ENCODE measurements at regions not wholly inside any gene's neighbourhood (a gene's known extent, or its start where the extent isn't known, plus 50 kb on each side); places are given as distances from the start of the nearest gene placed in this dataset.

DNA sequence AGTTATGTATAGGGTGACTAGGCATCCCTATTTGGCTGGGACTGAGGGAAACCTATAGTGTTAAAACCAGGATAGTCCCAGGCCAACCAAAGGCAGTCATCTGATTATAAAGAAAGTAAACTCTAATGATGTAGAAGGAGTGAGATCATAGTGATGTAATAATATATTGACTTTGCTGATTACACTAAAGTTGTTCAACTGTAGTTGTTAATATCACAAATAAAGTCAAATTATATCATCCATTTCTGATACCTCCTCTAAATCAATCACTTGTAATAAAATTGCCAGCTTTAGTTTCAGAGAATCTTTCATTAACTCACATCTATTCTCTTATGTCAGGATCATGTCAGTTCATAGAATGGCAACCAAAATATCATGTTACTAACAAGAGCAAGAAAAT is 98.6 kb downstream of the FOXB1 start:
- Histone ChIP-seq H3K4me2 (ENCODE audit: control insufficient read depth, insufficient read depth) (no peak overlapping the region), H2AFZ (ENCODE audit: control insufficient read depth, low read depth, low read length) (no peak overlapping the region), H4K20me1 (ENCODE audit: control insufficient read depth, insufficient read depth) (no peaks in the 10 kb centered on the region), H3K27ac (ENCODE audit: control insufficient read depth, insufficient read depth) (no peak overlapping the region), H3K4me3 (no peak overlapping the region), H3K9me3 (replicated peaks; ENCODE audit: control insufficient read depth, insufficient read depth, low read length) (no peaks in the 10 kb centered on the region; the same call in 2 of the 3 replicates), H3K36me3 (ENCODE audit: control insufficient read depth in 2 of 2, insufficient read depth in 2 of 2, low read length in 1 of 2) (no peaks in the 10 kb centered on the region), H3K4me1 (ENCODE audit: control insufficient read depth, insufficient read depth, low read length) (no peaks in the 10 kb centered on the region), H3K27me3 (replicated peaks in 1 of 2; ENCODE audit: control insufficient read depth in 2 of 2, insufficient read depth in 2 of 2, low read length in 1 of 2) (peaks cover 0 to 6% of the 10 kb centered on the region in 2 experiments; a peak in 1 of 4 replicates), H3K79me2 (ENCODE audit: control insufficient read depth, insufficient read depth, low read length) (no peaks in the 10 kb centered on the region), H3K9ac (ENCODE audit: control insufficient read depth, insufficient read depth, low read length) (no peak overlapping the region)
- ATAC-seq, result no peak
- RAD21 ChIA-PET (ENCODE audit: unreplicated experiment), result interaction anchor here (0.6 kb wide), 1 partner anchor 1833 kb away, joined by 3 read pairs; no protein-coding TSS in a partner anchor
- in situ Hi-C loops (cut with MboI) (no loop called here), intact Hi-C loops (cut with micrococcal nuclease; ENCODE audit: unreplicated experiment) (no loop called here)
- no peak for DNase-seq (ENCODE audit: low read depth, low spot score)
- no peak for FAIRE-seq
- BruUV-seq (replicated peaks), result no TSS peak
- POLR2A ChIA-PET, result no interaction called here
- no peak for TF ChIP-seq HDGF (IDR thresholded peaks at IDR 0.05)
- no peak for TF ChIP-seq SIN3A (IDR thresholded peaks at IDR 0.05; ENCODE audit: low read depth, low read length)
- no peak for TF ChIP-seq ZNF274 (IDR thresholded peaks at IDR 0.05; ENCODE audit: insufficient read depth, insufficient read length)
- no peak for TF ChIP-seq ZNF687 (IDR thresholded peaks at IDR 0.05)
- no peak for TF ChIP-seq SUPT20H (IDR thresholded peaks at IDR 0.05; ENCODE audit: borderline replicate concordance, control insufficient read depth, low read depth, low read length)
- CTCF ChIA-PET, result no interaction called here
- SMC1A ChIA-PET (ENCODE audit: uncharacterized antibody, unreplicated experiment), result no interaction called here

Data from GM12878 (cell line).